ENCODE measurements at regions not wholly inside any gene's neighbourhood (a gene's known extent, or its start where the extent isn't known, plus 50 kb on each side); places are given as distances from the start of the nearest gene placed in this dataset.

GRCh38 chr15:61712129-61712759, 348.0 kb downstream of the VPS13C start:
- H3K4me3 ChIP-seq (ENCODE audit: low read depth, low read length), result no peak overlapping the region
- no peak for DNase-seq (ENCODE audit: low read depth, low spot score)
- in situ Hi-C loops (cut with HindIII; ENCODE audit: low sequenced_read_pairs), result no loop called here
- TF ChIP-seq CTCF (IDR thresholded peaks at IDR 0.05; ENCODE audit: low read depth, low read length), result no peak

- in situ Hi-C loops (cut with HindIII; ENCODE audit: low sequenced_read_pairs), result no loop called here
- TF ChIP-seq CTCF (IDR thresholded peaks at IDR 0.05; ENCODE audit: low read depth, low read length), result no peak
- DNase-seq (ENCODE audit: low read depth, low spot score), result no peak
- no peak overlapping the region for H3K4me3 ChIP-seq (ENCODE audit: low read depth, low read length)
Observed at GRCh38 chr15:61702224-61703020, 357.8 kb downstream of the VPS13C start.

DNA sequence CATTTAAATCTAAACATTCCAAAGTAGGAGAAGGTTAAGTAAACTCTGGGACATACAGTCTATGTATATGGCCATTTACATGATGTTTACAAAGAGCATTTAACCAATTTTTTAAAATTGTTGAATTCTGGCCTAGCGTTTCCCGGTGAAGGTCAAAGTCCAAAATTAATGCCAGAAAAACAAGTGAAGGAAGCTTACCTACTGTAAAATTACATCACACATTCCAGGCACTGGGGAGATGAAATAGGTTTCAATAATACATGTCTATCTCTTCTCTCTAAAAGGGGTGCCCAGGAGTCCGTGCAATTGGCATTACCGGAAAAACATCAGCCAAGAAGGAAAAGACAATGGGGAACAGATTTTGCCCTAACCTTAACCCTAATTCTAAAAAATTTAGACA, 358.8 kb downstream of the VPS13C start:
- TF ChIP-seq CTCF (IDR thresholded peaks at IDR 0.05; ENCODE audit: low read depth, low read length), result no peak
- in situ Hi-C loops (cut with HindIII; ENCODE audit: low sequenced_read_pairs), result no loop called here
- no peak overlapping the region for H3K4me3 ChIP-seq (ENCODE audit: low read depth, low read length)
- DNase-seq (ENCODE audit: low read depth, low spot score), result no peak

GRCh38 chr15:61700803-61701202, 359.4 kb downstream of the VPS13C start:
- no peak for DNase-seq (ENCODE audit: low read depth, low spot score)
- no peak for TF ChIP-seq CTCF (IDR thresholded peaks at IDR 0.05; ENCODE audit: low read depth, low read length)
- in situ Hi-C loops (cut with HindIII; ENCODE audit: low sequenced_read_pairs), result no loop called here
- no peak overlapping the region for H3K4me3 ChIP-seq (ENCODE audit: low read depth, low read length)

DNA sequence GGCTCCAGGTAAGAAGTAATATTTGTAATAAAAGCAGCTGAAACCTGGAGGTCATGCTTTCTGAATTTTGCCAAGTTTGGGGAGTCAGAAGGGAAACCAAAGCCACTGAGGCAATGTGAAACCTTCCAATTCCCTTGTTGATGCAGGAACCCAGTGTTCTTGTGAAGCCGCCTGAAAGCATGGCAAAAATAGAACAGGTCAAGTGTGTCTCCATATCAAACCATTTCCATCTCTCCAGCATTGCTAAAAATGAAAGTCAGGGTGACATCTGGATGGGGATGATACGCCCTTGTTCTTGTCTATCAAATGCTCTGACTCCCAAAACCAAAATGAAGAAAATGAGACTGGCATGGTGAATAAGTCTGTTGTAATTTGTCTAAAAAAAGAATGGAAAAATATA, 362.5 kb downstream of the VPS13C start:
- H3K4me3 ChIP-seq (ENCODE audit: low read depth, low read length), result no peak overlapping the region
- in situ Hi-C loops (cut with HindIII; ENCODE audit: low sequenced_read_pairs), result no loop called here
- TF ChIP-seq CTCF (IDR thresholded peaks at IDR 0.05; ENCODE audit: low read depth, low read length), result no peak
- no peak for DNase-seq (ENCODE audit: low read depth, low spot score)

DNA sequence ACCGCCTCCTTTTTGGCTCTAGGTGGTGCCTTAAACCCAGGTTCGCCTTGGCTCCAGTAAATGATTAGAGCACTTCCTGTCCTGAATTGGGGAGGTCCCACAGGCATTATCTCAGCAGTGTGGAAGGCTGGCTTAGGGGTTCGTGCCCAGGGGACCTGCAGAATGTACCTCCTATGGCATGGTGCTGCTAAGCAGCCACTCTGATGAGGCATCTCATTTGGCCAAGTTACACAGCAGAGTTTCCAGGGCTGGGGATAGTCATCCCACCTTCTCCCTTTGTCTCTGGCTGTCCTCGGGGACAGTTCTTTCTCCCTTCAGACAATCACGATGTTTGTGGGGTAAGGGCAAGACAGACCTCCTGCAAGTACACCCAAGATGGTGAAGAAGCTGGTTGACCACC, 371.2 kb downstream of the VPS13C start:
- TF ChIP-seq CTCF (IDR thresholded peaks at IDR 0.05; ENCODE audit: low read depth, low read length), result no peak
- DNase-seq (ENCODE audit: low read depth, low spot score), result no peak
- in situ Hi-C loops (cut with HindIII; ENCODE audit: low sequenced_read_pairs), result no loop called here
- no peak overlapping the region for H3K4me3 ChIP-seq (ENCODE audit: low read depth, low read length)

All from astrocyte of the spinal cord (primary cell).